H9 (cell line): ENCODE measurements at regions not wholly inside any gene's neighbourhood (a gene's known extent, or its start where the extent isn't known, plus 50 kb on each side); places are given as distances from the start of the nearest gene placed in this dataset.

Experiments
- DNase-seq: peaks from one replicate; pipeline ENCODE4 v3.0.0-alpha.2; 2017
- H2AFZ ChIP-seq: one replicate; pipeline ENCODE4 v1.6.1; 2013; ENCODE audit warnings: mild to moderate bottlenecking, low read length, control low read depth, moderate library complexity
- H2AK5ac ChIP-seq: 2 replicates; pipeline ENCODE4 v1.6.1; 2013; ENCODE audit warnings: low read length, control low read depth, mixed read lengths; ENCODE audit not compliant: insufficient read length
- H2BK120ac ChIP-seq: one replicate; pipeline ENCODE4 v1.6.1; 2013; ENCODE audit warnings: low read depth, mild to moderate bottlenecking, low read length, control low read depth, inconsistent platforms; ENCODE audit not compliant: poor library complexity, severe bottlenecking
- H2BK12ac ChIP-seq: 2 replicates; pipeline ENCODE4 v1.6.1; 2013; ENCODE audit warnings: low read length, control low read depth, mixed read lengths, low read depth; ENCODE audit not compliant: insufficient read length
- H2BK15ac ChIP-seq: 2 replicates; pipeline ENCODE4 v1.6.1; 2013; ENCODE audit warnings: low read depth, low read length, control low read depth
- H2BK20ac ChIP-seq: one replicate; pipeline ENCODE4 v1.6.1; 2013; ENCODE audit warnings: low read depth, mild to moderate bottlenecking, low read length, control low read depth, inconsistent platforms; ENCODE audit not compliant: poor library complexity, severe bottlenecking
- H2BK5ac ChIP-seq: 2 replicates; pipeline ENCODE4 v1.6.1; 2013; ENCODE audit warnings: low read length, control low read depth, mixed read lengths; ENCODE audit not compliant: insufficient read length
- H3K14ac ChIP-seq: 2 replicates; pipeline ENCODE4 v1.6.1; 2013; ENCODE audit warnings: low read length, control low read depth; ENCODE audit not compliant: insufficient read depth
- H3K18ac ChIP-seq: 2 replicates; pipeline ENCODE4 v1.6.1; 2013; ENCODE audit warnings: low read depth, mild to moderate bottlenecking, mixed read lengths, low read length, control low read depth; ENCODE audit not compliant: insufficient read length
- H3K23ac ChIP-seq: 2 replicates; pipeline ENCODE4 v1.6.1; 2013; ENCODE audit warnings: low read length, control low read depth, mixed read lengths, low read depth; ENCODE audit not compliant: insufficient read length
- H3K23me2 ChIP-seq: 2 replicates; pipeline ENCODE4 v1.6.1; 2013; ENCODE audit warnings: low read depth, mild to moderate bottlenecking, mixed read lengths, low read length, control low read depth; ENCODE audit not compliant: insufficient read length, poor library complexity, severe bottlenecking
- H3K27ac ChIP-seq: 2 replicates; pipeline ENCODE4 v1.5.1; 2013; ENCODE audit warnings: low read length, control low read depth, mixed read lengths, low read depth; ENCODE audit not compliant: insufficient read length
- H3K27me3 ChIP-seq: 2 replicates; pipeline ENCODE4 v1.6.1; 2013; ENCODE audit warnings: low read length, control low read depth, inconsistent platforms; ENCODE audit not compliant: insufficient read depth
- H3K4ac ChIP-seq: 2 replicates; pipeline ENCODE4 v1.6.1; 2013; ENCODE audit warnings: low read depth, mild to moderate bottlenecking, control low read depth, inconsistent platforms, low read length, moderate library complexity
- H3K4me1 ChIP-seq: 2 replicates; pipeline ENCODE4 v1.6.1; 2013; ENCODE audit warnings: low read length, control low read depth, inconsistent platforms; ENCODE audit not compliant: insufficient read depth
- H3K4me2 ChIP-seq: 2 replicates; pipeline ENCODE4 v1.6.1; 2013; ENCODE audit warnings: low read length, control low read depth, mixed read lengths; ENCODE audit not compliant: insufficient read length, insufficient read depth
- H3K56ac ChIP-seq: 2 replicates; pipeline ENCODE4 v1.6.1; 2013; ENCODE audit warnings: low read depth, mild to moderate bottlenecking, mixed read lengths, low read length, control low read depth; ENCODE audit not compliant: insufficient read length
- H3K79me1 ChIP-seq: 2 replicates; pipeline ENCODE4 v1.6.1; 2013; ENCODE audit warnings: low read depth, mild to moderate bottlenecking, moderate library complexity, low read length, control low read depth, inconsistent platforms; ENCODE audit not compliant: insufficient read depth, poor library complexity, severe bottlenecking
- H3K79me2 ChIP-seq: 2 replicates; pipeline ENCODE4 v1.6.1; 2013; ENCODE audit warnings: low read length, control low read depth, inconsistent platforms; ENCODE audit not compliant: insufficient read depth
- H3K9ac ChIP-seq: 2 replicates; pipeline ENCODE4 v1.6.1; 2013; ENCODE audit warnings: low read length, control low read depth, mixed read lengths; ENCODE audit not compliant: insufficient read length; ENCODE audit errors: extremely low read depth
- H3K9me3 ChIP-seq: one replicate; pipeline ENCODE4 v1.6.1; 2013; ENCODE audit warnings: low read depth, low read length, inconsistent platforms; ENCODE audit not compliant: control insufficient read depth
- H3T11ph ChIP-seq: one replicate; pipeline ENCODE4 v1.6.1; 2013; ENCODE audit warnings: mild to moderate bottlenecking, low read length, control low read depth, inconsistent platforms
- H4K20me1 ChIP-seq: one replicate; pipeline ENCODE4 v1.6.1; 2013; ENCODE audit not compliant: control insufficient read depth, insufficient read length, insufficient read depth
- H4K5ac ChIP-seq: 2 replicates; pipeline ENCODE4 v1.6.1; 2013; ENCODE audit warnings: low read depth, mild to moderate bottlenecking, mixed read lengths, low read length, control low read depth; ENCODE audit not compliant: insufficient read length
- H4K8ac ChIP-seq: replicated peaks from 2 replicates; pipeline ENCODE4 v1.6.1; 2013; ENCODE audit warnings: low read length, control low read depth, mixed read lengths, low read depth; ENCODE audit not compliant: insufficient read length
- H4K91ac ChIP-seq: 2 replicates; pipeline ENCODE4 v1.6.1; 2013; ENCODE audit warnings: low read depth, mild to moderate bottlenecking, moderate library complexity, mixed read lengths, low read length, control low read depth; ENCODE audit not compliant: insufficient read length
- H3K27ac Mint-ChIP-seq, 3 experiments: 2 replicates in 2 of 3; 3 replicates in 1 of 3; pipeline ENCODE4 v1.8.0; 2020 to 2021; ENCODE audit warnings: mixed read lengths in 3 of 3, mild to moderate bottlenecking in 1 of 3, moderate library complexity in 1 of 3
- H3K27me3 Mint-ChIP-seq: 2 replicates; pipeline ENCODE4 v1.8.0; 2021; ENCODE audit warnings: low read depth, mild to moderate bottlenecking, moderate library complexity, mixed read lengths
- H3K36me3 Mint-ChIP-seq, 3 experiments: 2 replicates in 2 of 3; 3 replicates in 1 of 3; pipeline ENCODE4 v1.8.0; 2020 to 2021; ENCODE audit warnings: low read depth in 3 of 3, mixed read lengths in 3 of 3; ENCODE audit not compliant: insufficient read depth in 1 of 3
- H3K4me1 Mint-ChIP-seq, 2 experiments: 2 replicates each; pipeline ENCODE4 v1.8.0; 2020; ENCODE audit warnings: mixed read lengths in 2 of 2
- H3K4me3 Mint-ChIP-seq, 2 experiments: 2 replicates in 1 of 2; 3 replicates in 1 of 2; pipeline ENCODE4 v1.8.0; 2020 to 2021; ENCODE audit warnings: mild to moderate bottlenecking in 2 of 2, mixed read lengths in 2 of 2, moderate library complexity in 1 of 2
- H3K9me3 Mint-ChIP-seq, 2 experiments: 2 replicates in 1 of 2; 3 replicates in 1 of 2; pipeline ENCODE4 v1.8.0; 2020; ENCODE audit warnings: mild to moderate bottlenecking in 2 of 2, mixed read lengths in 2 of 2, moderate library complexity in 1 of 2
- WGBS: extraction: QIAGEN DNeasy Blood & Tissue Kit; methylation state at CpG from one replicate; pipeline ENCODE4 v1.1.7; 2013; ENCODE audit warnings: missing lambda C conversion rate, low lambda C conversion rate, mixed read lengths; ENCODE audit not compliant: insufficient read length; ENCODE audit errors: extremely low coverage; 5-methylcytosine and 5-hydroxymethylcytosine counted together
- TF ChIP-seq, protein P1 (sequence below): fragments of 200-600 bp; sonication (generic); conservative IDR thresholded peaks from 3 replicates; pipeline ENCODE4 v1.8.0; 2021; ENCODE audit warnings: antibody characterized with exemption, mild to moderate bottlenecking

DNA sequence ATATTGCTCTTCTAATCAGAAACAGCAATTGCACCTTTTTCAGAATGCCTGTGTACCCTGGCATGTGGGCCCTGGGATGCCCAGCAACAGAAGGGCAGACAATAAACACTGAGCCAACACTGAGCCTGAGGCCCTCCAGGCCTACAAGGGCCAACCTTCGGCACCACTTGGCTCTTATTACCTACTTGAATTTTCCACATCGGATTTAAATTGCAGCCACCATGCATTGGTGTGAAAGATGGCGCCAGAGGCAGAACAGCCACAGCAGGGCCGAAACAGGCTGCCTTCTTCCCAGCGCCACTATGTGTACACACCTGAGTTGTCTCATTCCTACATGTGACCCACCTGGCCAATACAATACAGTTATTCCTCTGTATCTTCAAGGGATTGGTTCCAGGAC lies 51.4 kb upstream of the EZH2 start:
- Histone ChIP-seq H4K91ac (no peak overlapping the region), H3K23ac (no peak overlapping the region), H4K20me1 (no peaks in the 10 kb centered on the region), H3K23me2 (no peaks in the 10 kb centered on the region), H3K14ac (no peak overlapping the region), H3K9me3 (no peaks in the 10 kb centered on the region), H3K79me1 (no peaks in the 10 kb centered on the region), H3K4me2 (no peak overlapping the region), H3K4ac (no peak overlapping the region), H3K18ac (no peak overlapping the region), H3K56ac (no peak overlapping the region), H2AFZ (no peak overlapping the region), H2BK120ac (no peak overlapping the region), H4K8ac (no peak overlapping the region), H2BK15ac (no peak overlapping the region), H3K27ac (no peak overlapping the region), H3K9ac (no peak overlapping the region), H2AK5ac (no peak overlapping the region), H4K5ac (no peak overlapping the region), H2BK12ac (no peak overlapping the region), H3K79me2 (no peaks in the 10 kb centered on the region), H3T11ph (no peak overlapping the region), H3K27me3 (no peaks in the 10 kb centered on the region), H3K4me1 (no peaks in the 10 kb centered on the region), H2BK5ac (no peak overlapping the region), H2BK20ac (no peak overlapping the region)
- TF ChIP-seq, protein P1, sequence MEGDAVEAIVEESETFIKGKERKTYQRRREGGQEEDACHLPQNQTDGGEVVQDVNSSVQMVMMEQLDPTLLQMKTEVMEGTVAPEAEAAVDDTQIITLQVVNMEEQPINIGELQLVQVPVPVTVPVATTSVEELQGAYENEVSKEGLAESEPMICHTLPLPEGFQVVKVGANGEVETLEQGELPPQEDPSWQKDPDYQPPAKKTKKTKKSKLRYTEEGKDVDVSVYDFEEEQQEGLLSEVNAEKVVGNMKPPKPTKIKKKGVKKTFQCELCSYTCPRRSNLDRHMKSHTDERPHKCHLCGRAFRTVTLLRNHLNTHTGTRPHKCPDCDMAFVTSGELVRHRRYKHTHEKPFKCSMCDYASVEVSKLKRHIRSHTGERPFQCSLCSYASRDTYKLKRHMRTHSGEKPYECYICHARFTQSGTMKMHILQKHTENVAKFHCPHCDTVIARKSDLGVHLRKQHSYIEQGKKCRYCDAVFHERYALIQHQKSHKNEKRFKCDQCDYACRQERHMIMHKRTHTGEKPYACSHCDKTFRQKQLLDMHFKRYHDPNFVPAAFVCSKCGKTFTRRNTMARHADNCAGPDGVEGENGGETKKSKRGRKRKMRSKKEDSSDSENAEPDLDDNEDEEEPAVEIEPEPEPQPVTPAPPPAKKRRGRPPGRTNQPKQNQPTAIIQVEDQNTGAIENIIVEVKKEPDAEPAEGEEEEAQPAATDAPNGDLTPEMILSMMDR: no peak
- no CpG with 5 or more reads among the region's 5 CpGs for WGBS
- H3K36me3 Mint-ChIP-seq: no peaks in the 10 kb centered on the region
- no peak overlapping the region for H3K4me3 Mint-ChIP-seq
- no peaks in the 10 kb centered on the region for H3K9me3 Mint-ChIP-seq
- DNase-seq: no peak
- H3K27me3 Mint-ChIP-seq: peaks cover 3% of the 10 kb centered on the region; the same call in 1 of the 2 replicates
- H3K27ac Mint-ChIP-seq: no peak overlapping the region
- H3K4me1 Mint-ChIP-seq: peaks cover 1 to 2% of the 10 kb centered on the region in 2 experiments; a peak in 2 of 4 replicates
